ENCODE measurements at regions not wholly inside any gene's neighbourhood (a gene's known extent, or its start where the extent isn't known, plus 50 kb on each side); places are given as distances from the start of the nearest gene placed in this dataset.
A peak's percentile ranks its signal among the peaks of the same experiment; 100 is the strongest.
"Not testable (repeated sequence)": the region's sequence is repeated elsewhere in the genome, so short reads cannot be mapped to it uniquely, and the experiment has no call there.

- DNase-seq (no peak), ATAC-seq (no peak)
- intact Hi-C loops (cut with micrococcal nuclease), result no loop called here
Observed at GRCh38 chr18:75962036-75962572, 532.9 kb downstream of the ZNF516 start.

- DNase-seq; intact Hi-C loops (cut with micrococcal nuclease): not testable (repeated sequence)
- peak; percentile 80 for ATAC-seq
Observed at GRCh38 chr18:75960356-75960755, 532.9 kb upstream of the SMIM21 start.

- DNase-seq (no peak), ATAC-seq (no peak)
- intact Hi-C loops (cut with micrococcal nuclease), result no loop called here
Observed at GRCh38 chr18:75959150-75959549, 531.6 kb upstream of the SMIM21 start.

- ATAC-seq (no peak), DNase-seq (no peak)
- intact Hi-C loops (cut with micrococcal nuclease), result no loop called here
Observed at GRCh38 chr18:75958683-75959082, 531.2 kb upstream of the SMIM21 start.

GRCh38 chr18:75945265-75945933, 517.9 kb upstream of the SMIM21 start:
- DNase-seq (no peak), ATAC-seq (no peak)
- intact Hi-C loops (cut with micrococcal nuclease), result no loop called here

- intact Hi-C loops (cut with micrococcal nuclease), result no loop called here
- DNase-seq (no peak), ATAC-seq (no peak)
Observed at GRCh38 chr18:75937306-75937705, 509.8 kb upstream of the SMIM21 start.

GRCh38 chr18:75936862-75937261, 509.4 kb upstream of the SMIM21 start:
- DNase-seq (no peak), ATAC-seq (no peak)
- intact Hi-C loops (cut with micrococcal nuclease), result no loop called here

- intact Hi-C loops (cut with micrococcal nuclease), result no loop called here
- ATAC-seq, result no peak
- no peak for DNase-seq
Observed at GRCh38 chr18:75931079-75931478, 503.6 kb upstream of the SMIM21 start.

GRCh38 chr18:75928706-75929105, 501.2 kb upstream of the SMIM21 start:
- ATAC-seq, result no peak
- no peak for DNase-seq
- intact Hi-C loops (cut with micrococcal nuclease), result no loop called here

GRCh38 chr18:75927791-75928190, 500.3 kb upstream of the SMIM21 start:
- no peak for ATAC-seq
- intact Hi-C loops (cut with micrococcal nuclease), result no loop called here

GRCh38 chr18:75926811-75927210, 499.3 kb upstream of the SMIM21 start:
- no peak for DNase-seq
- ATAC-seq, result no peak
- intact Hi-C loops (cut with micrococcal nuclease), result no loop called here

More at GRCh38 chr18:75927791-75928190, 500.3 kb upstream of the SMIM21 start:
- no peak for DNase-seq

GRCh38 chr18:75923169-75923568, 495.7 kb upstream of the SMIM21 start:
- ATAC-seq, result peak; percentile 100
- intact Hi-C loops (cut with micrococcal nuclease), result no loop called here
- peak; percentile 78 for DNase-seq

GRCh38 chr18:75916624-75916982, 489.1 kb upstream of the SMIM21 start:
- ATAC-seq, result no peak
- intact Hi-C loops (cut with micrococcal nuclease), result no loop called here

GRCh38 chr18:75915941-75916623, 488.6 kb upstream of the SMIM21 start:
- DNase-seq, result peak; percentile 43
- peak; percentile 57 for ATAC-seq
- intact Hi-C loops (cut with micrococcal nuclease), result no loop called here

More at GRCh38 chr18:75916624-75916982, 489.1 kb upstream of the SMIM21 start:
- DNase-seq, result no peak

GRCh38 chr18:75912829-75913228, 485.3 kb upstream of the SMIM21 start:
- ATAC-seq, result no peak
- DNase-seq, result no peak
- intact Hi-C loops (cut with micrococcal nuclease), result no loop called here

- intact Hi-C loops (cut with micrococcal nuclease), result no loop called here
- DNase-seq (no peak), ATAC-seq (no peak)
Observed at GRCh38 chr18:75904416-75904815, 476.9 kb upstream of the SMIM21 start.

- no peak for DNase-seq
- intact Hi-C loops (cut with micrococcal nuclease), result no loop called here
- ATAC-seq, result no peak
Observed at GRCh38 chr18:75898651-75899050, 471.1 kb upstream of the SMIM21 start.

GRCh38 chr18:75897386-75897785, 469.9 kb upstream of the SMIM21 start:
- ATAC-seq (no peak), DNase-seq (no peak)
- intact Hi-C loops (cut with micrococcal nuclease), result no loop called here

GRCh38 chr18:75896865-75897264, 469.4 kb upstream of the SMIM21 start:
- DNase-seq, result no peak
- no peak for ATAC-seq
- intact Hi-C loops (cut with micrococcal nuclease), result no loop called here

GRCh38 chr18:75895135-75895534, 467.6 kb upstream of the SMIM21 start:
- DNase-seq (no peak), ATAC-seq (no peak)
- intact Hi-C loops (cut with micrococcal nuclease), result no loop called here

GRCh38 chr18:75884728-75885127, 457.2 kb upstream of the SMIM21 start:
- intact Hi-C loops (cut with micrococcal nuclease), result loop anchor here (10.0 kb wide), 2 partner anchors 370 to 460 kb away; no protein-coding TSS in a partner anchor
- DNase-seq (peak; percentile 36), ATAC-seq (no peak)

Data from left ventricle myocardium superior (tissue), 1 donor.